22Rv1 (cell line): ENCODE measurements at regions not wholly inside any gene's neighbourhood (a gene's known extent, or its start where the extent isn't known, plus 50 kb on each side); places are given as distances from the start of the nearest gene placed in this dataset.

Source experiments
- H3K27ac ChIP-seq: fragments of 450-650 bp; 2 replicates; pipeline ENCODE4 v1.5.1; 2017
- ZFX ChIP-seq: fragments of 450-650 bp; IDR thresholded peaks from 2 replicates; pipeline ENCODE4 v1.6.1; 2017; ENCODE audit warnings: antibody characterized with exemption, borderline replicate concordance
- TF ChIP-seq, protein P1 (sequence below): fragments of 450-650 bp; IDR thresholded peaks from 2 replicates; pipeline ENCODE4 v1.5.1; 2017; ENCODE audit warnings: mild to moderate bottlenecking

DNA sequence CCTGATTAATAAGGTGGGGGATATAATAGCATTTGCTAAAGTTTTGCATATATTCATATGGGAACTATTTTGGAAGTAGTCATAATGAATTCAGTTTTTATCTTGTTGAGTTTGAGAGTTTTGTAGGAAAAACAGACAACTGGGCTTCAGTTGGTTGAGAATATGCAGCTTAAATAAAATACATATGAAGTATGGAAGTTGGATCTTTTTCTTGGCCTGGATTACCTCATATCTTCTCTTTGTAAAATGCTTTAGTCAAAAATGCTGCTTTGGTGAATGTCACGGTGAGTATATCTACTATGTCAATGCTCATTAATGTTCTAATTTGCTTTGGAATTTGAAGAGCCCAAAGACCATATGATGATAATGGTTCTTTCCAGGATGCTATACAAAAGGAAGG lies 552.2 kb upstream of the LMO3 start:
- H3K27ac ChIP-seq = no peak overlapping the region
- no peak for TF ChIP-seq ZFX
- TF ChIP-seq, protein P1, sequence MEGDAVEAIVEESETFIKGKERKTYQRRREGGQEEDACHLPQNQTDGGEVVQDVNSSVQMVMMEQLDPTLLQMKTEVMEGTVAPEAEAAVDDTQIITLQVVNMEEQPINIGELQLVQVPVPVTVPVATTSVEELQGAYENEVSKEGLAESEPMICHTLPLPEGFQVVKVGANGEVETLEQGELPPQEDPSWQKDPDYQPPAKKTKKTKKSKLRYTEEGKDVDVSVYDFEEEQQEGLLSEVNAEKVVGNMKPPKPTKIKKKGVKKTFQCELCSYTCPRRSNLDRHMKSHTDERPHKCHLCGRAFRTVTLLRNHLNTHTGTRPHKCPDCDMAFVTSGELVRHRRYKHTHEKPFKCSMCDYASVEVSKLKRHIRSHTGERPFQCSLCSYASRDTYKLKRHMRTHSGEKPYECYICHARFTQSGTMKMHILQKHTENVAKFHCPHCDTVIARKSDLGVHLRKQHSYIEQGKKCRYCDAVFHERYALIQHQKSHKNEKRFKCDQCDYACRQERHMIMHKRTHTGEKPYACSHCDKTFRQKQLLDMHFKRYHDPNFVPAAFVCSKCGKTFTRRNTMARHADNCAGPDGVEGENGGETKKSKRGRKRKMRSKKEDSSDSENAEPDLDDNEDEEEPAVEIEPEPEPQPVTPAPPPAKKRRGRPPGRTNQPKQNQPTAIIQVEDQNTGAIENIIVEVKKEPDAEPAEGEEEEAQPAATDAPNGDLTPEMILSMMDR = no peak

DNA sequence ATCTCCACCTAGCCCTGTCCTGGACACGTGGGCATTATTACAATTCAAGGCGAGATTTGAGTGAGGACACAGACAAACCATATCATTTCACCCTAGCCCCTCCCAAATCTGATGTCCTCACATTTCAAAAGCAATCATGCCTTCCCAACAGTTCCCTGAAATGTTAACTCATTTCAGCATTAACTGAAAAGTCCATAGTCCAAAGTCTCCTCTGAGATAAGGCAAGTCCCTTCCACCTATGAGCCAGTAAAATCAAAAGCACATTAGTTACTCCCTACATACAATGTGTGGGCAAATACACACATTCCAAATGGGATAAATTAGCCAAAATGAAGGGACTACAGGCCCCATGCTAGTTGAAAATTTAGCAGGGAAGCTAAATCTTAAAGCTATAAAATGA lies 546.0 kb upstream of the LMO3 start:
- TF ChIP-seq, protein P1 = no peak
- TF ChIP-seq ZFX = no peak
- no peak overlapping the region for H3K27ac ChIP-seq

DNA sequence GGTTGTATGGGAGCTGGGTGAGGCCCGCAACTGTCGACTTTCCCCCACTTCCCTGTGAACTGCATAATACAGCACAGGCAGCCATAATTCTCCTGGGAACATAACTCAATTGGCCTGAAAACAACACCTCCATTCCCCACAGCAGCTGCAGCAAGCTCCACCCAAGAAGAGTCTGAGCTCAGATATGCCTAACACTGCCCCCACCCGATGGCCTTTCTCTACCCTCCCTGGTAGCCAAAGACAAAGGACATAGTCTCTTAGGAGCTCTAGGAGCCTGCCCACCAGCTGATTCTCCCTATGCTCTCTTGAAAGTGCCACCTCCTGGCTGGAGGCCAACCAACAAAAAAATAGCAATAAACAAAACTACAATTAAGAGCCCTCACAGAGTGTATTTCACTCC lies 542.7 kb upstream of the LMO3 start:
- H3K27ac ChIP-seq = no peak overlapping the region
- no peak for TF ChIP-seq ZFX
- TF ChIP-seq, protein P1 = no peak

GRCh38 chr12:17142856-17143255 lies 536.9 kb upstream of the LMO3 start:
- H3K27ac ChIP-seq = no peak overlapping the region
- TF ChIP-seq, protein P1 = no peak
- no peak for TF ChIP-seq ZFX

- no peak overlapping the region for H3K27ac ChIP-seq
- TF ChIP-seq, protein P1 = no peak
- no peak for TF ChIP-seq ZFX
Measured at GRCh38 chr12:17139931-17140330, 534.0 kb upstream of the LMO3 start.

DNA sequence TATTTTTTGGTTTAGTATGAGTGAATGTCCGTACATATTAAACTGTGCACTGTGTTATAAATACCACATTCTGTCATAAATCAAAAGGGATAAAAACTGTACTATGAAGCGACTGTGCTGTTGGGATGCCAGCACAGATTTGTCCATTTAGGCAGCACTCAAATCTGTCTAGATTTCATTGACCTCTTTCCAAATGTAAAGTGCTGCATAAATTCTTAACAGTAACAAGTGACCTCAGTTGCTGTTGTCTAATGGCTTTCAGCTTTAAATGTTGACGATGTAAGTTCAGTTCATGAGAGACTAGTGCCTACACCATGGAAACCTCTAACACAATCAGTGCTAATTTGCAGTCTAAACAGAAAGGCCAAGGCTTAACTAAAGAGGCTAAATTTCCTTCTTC lies 531.4 kb upstream of the LMO3 start:
- H3K27ac ChIP-seq = no peak overlapping the region
- no peak for TF ChIP-seq ZFX
- TF ChIP-seq, protein P1 = no peak

DNA sequence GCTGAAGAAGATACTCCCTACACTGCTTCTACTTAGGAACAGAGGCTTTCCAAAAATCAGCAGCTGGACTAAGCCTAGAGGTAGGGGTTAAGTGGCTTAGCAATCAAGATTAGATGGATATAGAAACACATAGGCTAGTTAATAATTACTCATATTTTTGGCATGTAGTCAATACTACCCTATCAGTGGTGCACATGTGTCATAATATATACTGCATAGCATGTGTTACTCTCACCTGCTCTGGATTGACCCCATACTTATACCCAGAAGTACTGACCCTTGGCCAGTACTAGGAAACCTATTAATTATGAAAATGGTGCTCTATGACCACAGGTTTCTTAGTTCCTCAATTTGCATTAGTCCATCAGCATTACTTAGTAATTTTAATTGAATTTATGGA lies 528.4 kb upstream of the LMO3 start:
- no peak overlapping the region for H3K27ac ChIP-seq
- TF ChIP-seq, protein P1 = no peak
- no peak for TF ChIP-seq ZFX
